HG02938 (cell line): ENCODE measurements at regions not wholly inside any gene's neighbourhood (a gene's known extent, or its start where the extent isn't known, plus 50 kb on each side); places are given as distances from the start of the nearest gene placed in this dataset.

Experiments
- ATAC-seq: cut with Tn5 transposase; IDR thresholded peaks from one replicate; pipeline ENCODE4 v1.9.1; 2021; ENCODE audit warnings: mild to moderate bottlenecking, moderate library complexity; ENCODE audit not compliant: unreplicated experiment

GRCh38 chr20:52823303-52823702, 148.9 kb upstream of the TSHZ2 start:
- ATAC-seq = no peak

DNA sequence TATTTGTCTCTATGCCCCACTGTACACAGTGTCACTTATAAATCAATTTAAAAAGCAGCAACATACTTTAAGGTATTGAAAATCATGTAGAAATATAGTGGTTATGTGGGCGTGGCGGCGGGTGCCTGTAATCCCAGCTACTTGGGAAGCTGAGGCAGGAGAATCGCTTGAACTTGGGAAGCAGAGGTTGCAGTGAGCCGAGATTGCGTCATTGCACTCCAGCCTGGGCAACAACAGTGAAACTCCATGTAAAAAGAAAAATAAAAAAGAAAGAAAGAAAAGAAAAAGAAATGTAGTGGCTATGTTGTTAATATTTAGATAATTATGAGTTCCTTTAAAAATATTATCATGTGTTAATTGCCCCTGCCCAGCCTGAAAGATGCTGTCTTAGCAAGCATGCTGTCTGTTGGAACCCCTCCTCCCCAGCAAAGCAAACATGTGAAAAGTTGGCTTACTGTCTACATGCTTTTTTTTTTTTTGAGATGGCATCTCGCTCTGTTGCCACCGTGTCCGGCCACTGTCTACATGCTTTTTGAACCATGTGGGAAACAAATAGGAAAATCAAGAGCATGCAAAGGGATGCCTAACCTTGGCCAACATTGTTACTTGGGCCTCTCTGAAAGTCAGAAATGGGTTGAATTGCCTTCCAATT, 151.4 kb upstream of the TSHZ2 start:
- no peak for ATAC-seq

GRCh38 chr20:52818491-52818890, 153.7 kb upstream of the TSHZ2 start:
- no peak for ATAC-seq

- ATAC-seq = no peak
Measured at GRCh38 chr20:52817981-52818380, 154.2 kb upstream of the TSHZ2 start.

DNA sequence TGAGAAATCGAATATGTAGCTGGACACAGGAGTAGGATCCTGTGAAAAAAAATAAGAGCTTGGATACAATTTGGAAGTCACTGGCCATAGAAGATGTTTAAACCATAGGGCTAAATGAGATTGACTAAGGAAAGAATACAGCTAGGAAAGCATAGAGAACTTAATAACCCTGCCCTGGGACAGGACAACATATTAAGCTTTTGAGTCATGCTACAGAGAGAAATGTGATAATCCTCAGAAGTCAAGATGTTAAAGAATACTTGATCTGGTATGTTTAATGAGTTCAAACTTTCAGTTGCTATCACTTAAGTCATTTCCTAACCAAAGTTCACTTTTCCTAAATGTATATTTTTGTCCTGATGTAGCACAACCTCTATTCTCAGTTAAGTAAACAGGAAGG, 154.6 kb upstream of the TSHZ2 start:
- ATAC-seq = no peak

DNA sequence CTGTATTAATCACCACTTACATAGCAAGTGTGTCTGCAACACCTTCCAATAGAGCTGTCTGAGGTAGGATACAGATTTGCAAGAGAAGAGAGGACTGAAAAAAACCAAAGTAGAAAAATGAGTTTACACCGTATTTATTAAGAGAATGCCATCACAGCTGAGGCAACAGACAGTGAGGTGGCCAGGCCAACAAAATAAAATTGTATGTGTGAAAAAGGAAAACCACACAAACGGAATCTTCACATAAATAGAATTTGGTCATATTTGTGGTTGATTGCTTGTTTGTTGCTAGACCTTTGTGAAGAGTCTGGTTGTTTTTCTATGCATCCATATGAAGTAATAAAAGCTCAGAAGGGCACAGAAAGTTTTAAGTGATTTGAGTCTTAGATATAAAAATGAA, 157.8 kb upstream of the TSHZ2 start:
- ATAC-seq = no peak

DNA sequence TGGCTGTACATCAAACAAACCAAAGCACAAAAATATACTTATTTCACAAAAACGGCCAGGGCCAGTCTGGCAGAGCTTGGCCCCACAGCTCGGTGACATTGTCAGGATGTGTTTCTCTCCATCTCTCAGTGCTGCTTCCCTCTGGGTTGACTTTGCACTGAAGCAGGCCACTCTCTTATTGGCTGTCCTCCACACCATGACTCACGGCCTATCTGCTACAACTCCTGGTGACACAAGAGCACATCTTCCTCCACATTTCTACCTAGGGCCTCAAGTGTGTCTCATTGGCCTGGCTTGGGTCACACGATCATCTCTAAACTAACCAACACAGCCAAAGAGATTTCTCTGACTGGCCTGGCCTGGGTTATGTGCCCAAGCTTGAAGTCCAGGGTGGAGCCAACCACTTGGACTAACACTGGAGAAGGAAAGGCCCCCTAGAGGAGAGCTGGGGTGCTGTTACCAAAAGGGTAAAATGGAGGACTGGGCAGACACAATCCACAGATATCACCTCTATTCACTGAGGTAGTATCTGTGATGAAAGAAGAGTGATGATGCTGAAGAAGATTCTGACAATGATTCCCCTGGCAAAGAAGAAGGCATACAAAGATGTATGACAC, 159.8 kb upstream of the TSHZ2 start:
- ATAC-seq = no peak

DNA sequence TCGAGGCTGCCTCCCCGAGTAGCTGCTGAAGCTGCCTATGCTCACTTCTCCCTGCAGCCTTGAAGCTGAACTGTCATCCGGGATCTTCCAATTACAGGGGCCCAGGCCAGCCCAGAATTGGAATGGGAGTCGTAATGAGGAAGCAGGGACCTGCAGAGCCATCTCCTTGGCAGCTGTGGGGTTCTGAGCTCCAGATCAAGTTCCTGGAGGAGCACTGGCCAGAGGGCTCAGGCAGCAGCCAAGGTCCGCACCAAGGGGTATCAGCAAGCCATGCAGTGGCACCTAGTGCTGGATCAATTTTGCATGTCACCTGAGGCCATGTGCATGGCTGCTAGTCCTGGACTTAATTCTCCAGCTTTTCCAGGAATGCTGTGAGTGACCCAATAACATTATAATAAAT, 163.2 kb upstream of the TSHZ2 start:
- no peak for ATAC-seq

GRCh38 chr20:52806918-52807317, 165.2 kb upstream of the TSHZ2 start:
- ATAC-seq = no peak

- ATAC-seq = no peak
Measured at GRCh38 chr20:52805843-52806242, 166.3 kb upstream of the TSHZ2 start.

DNA sequence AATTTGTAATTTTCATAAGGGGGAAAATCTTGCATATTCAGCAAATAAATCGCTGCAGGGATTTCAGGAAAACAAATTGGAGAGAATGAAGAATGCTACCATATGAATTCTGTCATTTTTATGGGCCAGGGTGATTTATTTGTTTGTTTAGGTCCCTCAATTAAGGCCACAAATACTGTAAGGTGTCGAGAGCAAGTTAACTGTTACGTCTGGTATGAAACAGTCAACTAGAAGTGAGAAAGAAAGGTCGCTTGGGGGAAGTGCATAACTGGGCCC, 166.9 kb upstream of the TSHZ2 start:
- ATAC-seq = no peak

DNA sequence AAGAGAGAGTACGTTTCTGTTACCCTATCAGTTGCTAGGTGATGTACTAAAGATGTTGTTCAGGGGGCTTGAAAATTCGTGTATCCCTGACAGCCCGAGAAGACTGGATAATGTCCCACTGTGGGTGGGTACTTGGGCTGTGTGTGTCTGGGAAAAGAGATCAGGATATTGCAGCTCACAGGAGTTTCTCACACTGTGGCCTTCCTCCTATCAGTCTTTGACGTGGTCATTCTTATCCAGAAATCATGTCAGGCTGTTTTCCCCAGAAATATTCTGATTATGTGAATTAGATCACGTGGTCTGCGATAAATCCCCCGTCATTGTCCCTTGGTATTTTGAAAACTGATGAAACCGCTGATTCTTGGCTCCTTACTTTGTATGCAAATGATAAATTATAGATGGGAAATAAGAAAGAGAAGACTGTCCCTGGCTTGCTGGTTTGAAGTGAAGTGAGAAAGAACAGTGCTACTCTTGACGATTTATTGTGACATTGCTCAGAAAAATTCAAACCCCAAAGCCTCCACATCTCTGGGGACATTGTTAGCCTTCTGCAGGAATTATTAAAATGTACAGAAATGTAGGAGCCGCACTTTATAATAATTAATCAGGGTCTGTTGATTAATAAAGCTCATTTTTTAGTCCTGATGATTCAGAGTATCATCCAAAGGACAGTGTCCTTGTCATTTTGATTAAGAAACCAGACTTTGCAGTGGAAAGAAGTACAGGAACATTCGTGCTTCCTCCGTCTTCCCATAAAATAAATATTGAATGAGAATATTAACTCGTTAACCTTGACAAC, 167.5 kb upstream of the TSHZ2 start:
- ATAC-seq = no peak

- ATAC-seq = no peak
Measured at GRCh38 chr20:52801628-52802006, 170.5 kb upstream of the TSHZ2 start.

GRCh38 chr20:52800734-52801627, 171.2 kb upstream of the TSHZ2 start:
- no peak for ATAC-seq

DNA sequence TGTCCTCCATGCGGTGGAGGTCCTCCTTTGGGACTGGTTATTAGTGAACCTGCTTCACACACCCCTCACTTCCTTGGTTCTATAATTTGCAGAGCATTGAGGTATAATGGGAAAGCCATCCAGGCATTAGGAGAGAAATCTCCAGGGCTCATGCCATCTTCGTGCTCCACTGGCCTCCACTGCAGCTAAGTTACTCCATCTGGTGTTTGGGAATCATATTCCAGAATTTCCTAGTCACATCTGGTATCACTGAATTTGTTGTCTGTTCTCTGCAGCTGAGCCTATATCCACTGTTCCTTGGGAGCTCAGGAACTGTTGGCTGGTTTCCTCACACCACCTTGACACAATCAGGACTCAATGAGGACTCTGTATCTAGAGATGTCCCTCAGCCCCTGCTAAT, 173.0 kb upstream of the TSHZ2 start:
- no peak for ATAC-seq

GRCh38 chr20:52798124-52798523, 174.0 kb upstream of the TSHZ2 start:
- no peak for ATAC-seq

GRCh38 chr20:52794853-52795252, 177.3 kb upstream of the TSHZ2 start:
- no peak for ATAC-seq

DNA sequence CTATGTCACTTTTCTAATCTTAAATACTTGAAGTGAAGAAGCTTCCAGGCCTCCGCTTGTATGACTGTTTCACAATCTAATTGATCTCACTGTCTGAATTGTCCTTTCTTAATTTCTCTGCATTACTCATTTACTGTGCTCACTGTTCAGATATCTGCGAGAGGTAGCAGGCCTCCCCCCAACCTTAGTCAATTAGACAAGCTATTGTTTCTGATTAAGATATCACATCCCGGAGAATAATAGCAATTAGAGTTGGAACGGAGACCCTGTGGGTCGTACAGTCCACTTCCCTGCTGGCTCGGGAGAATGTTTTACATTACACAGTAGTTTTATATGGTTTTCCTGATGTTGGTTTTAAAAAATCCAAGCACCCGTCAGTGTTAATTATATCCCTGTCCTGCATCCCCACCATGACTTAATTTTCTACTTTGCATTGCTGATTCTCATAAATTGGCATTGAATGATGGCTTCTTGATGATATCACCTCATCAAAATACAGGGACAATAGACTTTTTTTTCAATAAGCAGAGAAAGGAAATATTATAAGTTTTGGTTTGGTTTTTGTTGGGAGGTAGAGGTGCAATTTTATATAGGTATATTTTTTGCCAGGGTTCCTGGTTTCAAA, 178.7 kb upstream of the TSHZ2 start:
- no peak for ATAC-seq

GRCh38 chr20:52791091-52791490, 181.1 kb upstream of the TSHZ2 start:
- no peak for ATAC-seq

- ATAC-seq = no peak
Measured at GRCh38 chr20:52789716-52790115, 182.4 kb upstream of the TSHZ2 start.

GRCh38 chr20:52787962-52788361, 184.2 kb upstream of the TSHZ2 start:
- ATAC-seq = no peak
